ENCODE measurements at regions not wholly inside any gene's neighbourhood (a gene's known extent, or its start where the extent isn't known, plus 50 kb on each side); places are given as distances from the start of the nearest gene placed in this dataset.

- DNase-seq (ENCODE audit: low read depth, low spot score) (peak; percentile 3), FAIRE-seq (no peak)
- BruUV-seq (replicated peaks): no TSS peak
- CTCF ChIA-PET: no interaction called here
- Histone ChIP-seq H3K79me2 (ENCODE audit: control insufficient read depth, insufficient read depth, low read length) (no peaks in the 10 kb centered on the region), H3K27ac (ENCODE audit: insufficient read depth, low read depth, low read length) (no peak overlapping the region), H3K4me2 (ENCODE audit: insufficient read depth, low read length) (no peak overlapping the region), H4K20me1 (replicated peaks; ENCODE audit: control insufficient read depth, extremely low read depth, insufficient read depth, low read length) (no peaks in the 10 kb centered on the region), H3K27me3 (ENCODE audit: control insufficient read depth in 2 of 2, insufficient read depth in 2 of 2, low read length in 2 of 2) (no peaks in the 10 kb centered on the region), H3K4me3 (replicated peaks in 1 of 3; ENCODE audit: insufficient read depth in 1 of 3, low read depth in 1 of 3, low read length in 3 of 3) (no peak overlapping the region), H3K9me1 (replicated peaks; ENCODE audit: control insufficient read depth, extremely low read depth, insufficient read depth, low read length) (no peaks in the 10 kb centered on the region), H3K4me1 (ENCODE audit: control insufficient read depth, extremely low read depth, insufficient read depth, low read length) (no peaks in the 10 kb centered on the region), H3K9ac (replicated peaks; ENCODE audit: extremely low read depth, insufficient read depth, low read length) (no peak overlapping the region), H3K9me3 (replicated peaks; ENCODE audit: control insufficient read depth, insufficient read depth, low read length) (no peaks in the 10 kb centered on the region), H3K36me3 (ENCODE audit: control insufficient read depth in 2 of 2, extremely low read depth in 1 of 2, insufficient read depth in 2 of 2, low read length in 2 of 2) (no peaks in the 10 kb centered on the region), H2AFZ (ENCODE audit: low read depth, low read length) (no peak overlapping the region)
- dilution Hi-C loops (cut with MboI; ENCODE audit: extremely low pct_ligation_motif_present, low sequenced_read_pairs) (no loop called here), intact Hi-C loops (cut with micrococcal nuclease) (no loop called here)
- POLR2A ChIA-PET: no interaction called here
- no peak for TF ChIP-seq MYC (IDR thresholded peaks at IDR 0.05; ENCODE audit: low read depth, low read length)
- no peak for TF ChIP-seq CTCF (IDR thresholded peaks at IDR 0.05; ENCODE audit: extremely low read depth in 1 of 2, insufficient read depth in 1 of 2, low read depth in 1 of 2, low read length in 2 of 2)
- TF ChIP-seq MAX (IDR thresholded peaks at IDR 0.05; ENCODE audit: insufficient read depth, insufficient read length): no peak
- no peak for TF ChIP-seq GATA2 (IDR thresholded peaks at IDR 0.05; ENCODE audit: insufficient read depth, insufficient read length, low read depth, low read length)
- TF ChIP-seq EZH2 (IDR thresholded peaks at IDR 0.05; ENCODE audit: borderline replicate concordance, low read depth, low read length, severe bottlenecking): no peak
- no peak for TF ChIP-seq JUN (IDR thresholded peaks at IDR 0.05; ENCODE audit: borderline replicate concordance, insufficient read depth, insufficient read length, low read depth)
- no peak for TF ChIP-seq POLR2A (IDR thresholded peaks at IDR 0.05; ENCODE audit: low read depth, low read length)
- no peak for TF ChIP-seq POLR2AphosphoS5 (IDR thresholded peaks at IDR 0.05; ENCODE audit: insufficient read depth, low read depth, low read length)
- TF ChIP-seq FOS (IDR thresholded peaks at IDR 0.05; ENCODE audit: borderline replicate concordance, insufficient read depth, low read length): no peak
Measured at GRCh38 chr2:150376553-150377335, 110.7 kb downstream of the RND3 start.
